Colonic mucosa (tissue), 4 donors: ENCODE measurements at regions not wholly inside any gene's neighbourhood (a gene's known extent, or its start where the extent isn't known, plus 50 kb on each side); places are given as distances from the start of the nearest gene placed in this dataset.

Source experiments
- DNase-seq: peaks from one replicate; pipeline ENCODE4 v3.0.0-alpha.2; 2020
- H3K27ac ChIP-seq: fragments of 200-600 bp; one replicate; pipeline ENCODE4 v1.8.0; 2021
- H3K27me3 ChIP-seq: fragments of 200-600 bp; one replicate; pipeline ENCODE4 v1.8.0; 2021
- H3K36me3 ChIP-seq: fragments of 200-600 bp; one replicate; pipeline ENCODE4 v1.8.0; 2021
- H3K4me1 ChIP-seq: fragments of 200-600 bp; one replicate; pipeline ENCODE4 v1.8.0; 2021; ENCODE audit warnings: mild to moderate bottlenecking
- H3K4me3 ChIP-seq: fragments of 200-600 bp; one replicate; pipeline ENCODE4 v1.8.0; 2021
- H3K9ac ChIP-seq, 2 donors: one replicate each; pipeline ENCODE4 v1.7.0; 2013; ENCODE audit warnings: control low read depth in 2 of 2, low read depth in 2 of 2, low read length in 2 of 2
- H3K9me3 ChIP-seq: fragments of 200-600 bp; one replicate; pipeline ENCODE4 v1.8.0; 2021
- intact Hi-C: fragments of 100-400 bp; cut with DNase I; formaldehyde crosslinking; loops from one replicate; pipeline ENCODE4 v1.14.1; 2022
- TF ChIP-seq, protein P1 (sequence below): fragments of 200-600 bp; IDR thresholded peaks from one replicate; pipeline ENCODE4 v1.8.0; 2022; ENCODE audit warnings: antibody characterized with exemption, mild to moderate bottlenecking
- donor health status: healthy.
- donor health status: DM: no; HTN: no; CAD: no.
- donor health status: DM: no; HTN: no; CAD: no.

DNA sequence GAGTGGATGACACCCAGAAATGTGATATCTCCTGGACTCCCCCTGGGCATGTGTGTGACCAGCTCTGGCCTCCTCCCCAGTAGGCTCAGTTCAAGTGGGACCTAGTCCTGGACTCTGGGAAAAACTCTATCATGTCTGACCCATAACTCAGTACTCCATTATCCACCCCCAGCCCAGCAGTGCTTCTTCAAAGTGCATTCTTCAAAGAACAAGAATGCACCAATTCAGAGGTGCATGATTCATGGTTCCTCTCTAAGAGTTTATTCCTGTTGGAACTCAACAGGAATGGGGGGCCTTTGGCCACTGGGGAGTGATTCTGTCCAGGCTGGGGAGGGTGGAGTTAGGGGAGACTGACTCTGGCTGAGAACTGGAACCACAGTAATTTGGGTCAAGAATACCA, 173.6 kb upstream of the CXCL12 start:
- H3K27ac ChIP-seq: no peak overlapping the region
- H3K9ac ChIP-seq: no peak overlapping the region
- H3K4me3 ChIP-seq: no peak overlapping the region
- H3K4me1 ChIP-seq: no peaks in the 10 kb centered on the region
- H3K27me3 ChIP-seq: no peaks in the 10 kb centered on the region
- DNase-seq: no peak
- intact Hi-C loops: no loop called here
- no peaks in the 10 kb centered on the region for H3K36me3 ChIP-seq
- H3K9me3 ChIP-seq: no peaks in the 10 kb centered on the region
- TF ChIP-seq, protein P1, sequence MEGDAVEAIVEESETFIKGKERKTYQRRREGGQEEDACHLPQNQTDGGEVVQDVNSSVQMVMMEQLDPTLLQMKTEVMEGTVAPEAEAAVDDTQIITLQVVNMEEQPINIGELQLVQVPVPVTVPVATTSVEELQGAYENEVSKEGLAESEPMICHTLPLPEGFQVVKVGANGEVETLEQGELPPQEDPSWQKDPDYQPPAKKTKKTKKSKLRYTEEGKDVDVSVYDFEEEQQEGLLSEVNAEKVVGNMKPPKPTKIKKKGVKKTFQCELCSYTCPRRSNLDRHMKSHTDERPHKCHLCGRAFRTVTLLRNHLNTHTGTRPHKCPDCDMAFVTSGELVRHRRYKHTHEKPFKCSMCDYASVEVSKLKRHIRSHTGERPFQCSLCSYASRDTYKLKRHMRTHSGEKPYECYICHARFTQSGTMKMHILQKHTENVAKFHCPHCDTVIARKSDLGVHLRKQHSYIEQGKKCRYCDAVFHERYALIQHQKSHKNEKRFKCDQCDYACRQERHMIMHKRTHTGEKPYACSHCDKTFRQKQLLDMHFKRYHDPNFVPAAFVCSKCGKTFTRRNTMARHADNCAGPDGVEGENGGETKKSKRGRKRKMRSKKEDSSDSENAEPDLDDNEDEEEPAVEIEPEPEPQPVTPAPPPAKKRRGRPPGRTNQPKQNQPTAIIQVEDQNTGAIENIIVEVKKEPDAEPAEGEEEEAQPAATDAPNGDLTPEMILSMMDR: no peak

DNA sequence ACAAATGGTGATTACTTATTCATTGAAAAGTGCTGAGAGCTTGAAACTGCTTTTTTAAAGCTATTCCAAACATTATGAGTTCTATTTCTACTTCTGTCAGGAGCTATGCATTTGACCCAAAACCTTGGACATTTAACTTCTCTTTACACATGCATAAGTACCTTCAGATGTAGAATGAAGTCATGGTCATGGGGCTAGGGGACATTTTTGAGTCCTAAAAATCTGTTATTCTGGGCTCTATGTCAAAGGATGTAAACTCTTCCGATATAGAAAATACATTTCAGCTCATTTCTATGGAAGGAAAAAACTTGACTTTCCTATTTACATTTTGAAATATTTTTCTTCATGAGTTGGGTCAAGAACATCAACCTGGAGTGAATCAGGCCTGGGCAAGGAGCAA, 179.5 kb upstream of the CXCL12 start:
- no peak overlapping the region for H3K4me3 ChIP-seq
- H3K9ac ChIP-seq: no peak overlapping the region
- TF ChIP-seq, protein P1: no peak
- H3K4me1 ChIP-seq: no peaks in the 10 kb centered on the region
- intact Hi-C loops: no loop called here
- H3K9me3 ChIP-seq: no peaks in the 10 kb centered on the region
- DNase-seq: no peak
- no peaks in the 10 kb centered on the region for H3K27me3 ChIP-seq
- H3K36me3 ChIP-seq: no peaks in the 10 kb centered on the region
- H3K27ac ChIP-seq: no peak overlapping the region

DNA sequence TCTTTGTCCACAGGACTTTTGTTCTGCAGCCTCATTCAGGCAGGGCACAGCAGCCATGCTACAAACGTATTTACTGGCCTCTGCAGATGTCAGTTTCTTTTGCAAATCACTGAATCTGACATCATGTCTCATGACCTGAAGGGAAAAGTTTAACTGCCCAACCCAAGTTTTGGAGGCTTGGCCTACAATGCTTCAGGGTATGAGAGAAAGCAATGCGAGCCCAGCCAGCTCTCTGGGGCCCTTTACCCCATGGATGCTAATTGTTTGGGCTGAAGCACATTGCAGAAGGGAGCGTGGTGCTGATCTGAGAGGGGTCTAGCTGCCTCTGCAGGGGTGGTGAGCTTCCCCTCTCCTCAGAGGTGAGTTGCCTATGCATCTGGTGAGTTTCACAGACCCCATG, 179.9 kb upstream of the CXCL12 start:
- H3K9ac ChIP-seq: no peak overlapping the region
- no peaks in the 10 kb centered on the region for H3K9me3 ChIP-seq
- no peak overlapping the region for H3K4me3 ChIP-seq
- H3K27me3 ChIP-seq: no peaks in the 10 kb centered on the region
- no peak for DNase-seq
- intact Hi-C loops: no loop called here
- H3K36me3 ChIP-seq: no peaks in the 10 kb centered on the region
- TF ChIP-seq, protein P1: no peak
- H3K27ac ChIP-seq: no peak overlapping the region
- no peaks in the 10 kb centered on the region for H3K4me1 ChIP-seq

DNA sequence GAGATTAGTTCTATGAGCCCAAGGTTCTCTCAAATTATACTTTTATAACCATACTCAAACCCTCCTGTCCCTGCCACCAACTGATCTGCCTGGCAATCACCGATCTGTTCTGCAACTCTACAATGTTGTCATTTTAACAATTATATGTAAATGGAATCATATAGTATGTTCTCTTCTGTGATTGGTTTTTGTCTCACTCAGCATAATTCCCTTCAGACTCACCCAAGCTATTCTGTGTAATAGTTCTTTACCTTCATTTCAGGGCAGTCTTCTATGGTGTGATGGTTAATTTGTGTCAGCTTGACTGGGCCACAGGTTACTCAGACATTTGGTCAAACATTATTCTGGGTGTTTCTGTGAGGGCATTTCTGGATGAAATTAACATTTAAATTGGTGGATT, 181.9 kb upstream of the CXCL12 start:
- H3K4me1 ChIP-seq: no peaks in the 10 kb centered on the region
- H3K9ac ChIP-seq: no peak overlapping the region
- no peaks in the 10 kb centered on the region for H3K36me3 ChIP-seq
- no peak overlapping the region for H3K4me3 ChIP-seq
- H3K27me3 ChIP-seq: no peaks in the 10 kb centered on the region
- no peak overlapping the region for H3K27ac ChIP-seq
- H3K9me3 ChIP-seq: no peaks in the 10 kb centered on the region
- TF ChIP-seq, protein P1: no peak
- no peak for DNase-seq
- intact Hi-C loops: no loop called here

DNA sequence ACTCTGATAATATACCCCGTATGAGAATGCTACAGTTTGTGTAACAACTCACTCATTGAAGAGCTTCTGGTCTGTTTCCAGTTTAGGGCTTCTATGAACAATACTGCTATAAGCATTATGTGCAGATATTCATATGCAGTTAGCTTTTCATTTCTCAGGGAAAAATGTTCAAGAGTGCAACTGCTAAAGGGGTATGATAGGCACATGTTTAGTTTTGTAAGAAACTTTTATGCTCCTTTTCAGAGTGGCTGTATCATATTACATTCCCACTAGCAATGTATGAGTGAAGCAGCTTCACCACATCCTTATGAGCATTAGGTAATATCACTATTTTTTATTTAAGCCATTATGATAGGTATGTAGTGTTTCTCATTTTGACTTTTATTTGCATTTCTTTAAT, 182.6 kb upstream of the CXCL12 start:
- H3K36me3 ChIP-seq: no peaks in the 10 kb centered on the region
- no peak for DNase-seq
- no peak overlapping the region for H3K4me3 ChIP-seq
- H3K9me3 ChIP-seq: no peaks in the 10 kb centered on the region
- no peaks in the 10 kb centered on the region for H3K4me1 ChIP-seq
- H3K9ac ChIP-seq: no peak overlapping the region
- H3K27ac ChIP-seq: no peak overlapping the region
- intact Hi-C loops: no loop called here
- TF ChIP-seq, protein P1: no peak
- no peaks in the 10 kb centered on the region for H3K27me3 ChIP-seq
